Brain microvascular endothelial cell (primary cell): ENCODE measurements at regions not wholly inside any gene's neighbourhood (a gene's known extent, or its start where the extent isn't known, plus 50 kb on each side); places are given as distances from the start of the nearest gene placed in this dataset.
"Not testable (repeated sequence)": the region's sequence is repeated elsewhere in the genome, so short reads cannot be mapped to it uniquely, and the experiment has no call there.

Experiments used
- DNase-seq: peaks from one replicate; pipeline ENCODE4 v3.0.0-alpha.2; 2020
- H3K27ac ChIP-seq: fragments of 250-450 bp; sonication (Bioruptor Pico); 2 replicates; pipeline ENCODE4 v1.5.1; 2020; ENCODE audit warnings: mild to moderate bottlenecking, moderate library complexity
- H3K27me3 ChIP-seq: fragments of 250-450 bp; sonication (Bioruptor Pico); replicated peaks from 2 replicates; pipeline ENCODE4 v1.5.1; 2020; ENCODE audit warnings: mild to moderate bottlenecking
- H3K36me3 ChIP-seq: fragments of 250-450 bp; sonication (Bioruptor Pico); replicated peaks from 2 replicates; pipeline ENCODE4 v1.5.1; 2020; ENCODE audit warnings: mild to moderate bottlenecking
- H3K4me3 ChIP-seq: 2 replicates; pipeline ENCODE4 v1.5.1; 2011; ENCODE audit warnings: low read depth, mild to moderate bottlenecking, control low read depth, low read length, moderate library complexity
- CTCF ChIP-seq: IDR thresholded peaks from 2 replicates; pipeline ENCODE4 v1.5.1; 2011; ENCODE audit warnings: low read depth, mild to moderate bottlenecking, moderate library complexity, low read length, control low read depth, inconsistent platforms; ENCODE audit errors: missing control alignments
- in situ Hi-C: cut with HindIII; loops from 2 replicates; pipeline ENCODE4 v1.10.0; 2017; ENCODE audit warnings: low sequenced_read_pairs, low pct_ligation_motif_present

DNA sequence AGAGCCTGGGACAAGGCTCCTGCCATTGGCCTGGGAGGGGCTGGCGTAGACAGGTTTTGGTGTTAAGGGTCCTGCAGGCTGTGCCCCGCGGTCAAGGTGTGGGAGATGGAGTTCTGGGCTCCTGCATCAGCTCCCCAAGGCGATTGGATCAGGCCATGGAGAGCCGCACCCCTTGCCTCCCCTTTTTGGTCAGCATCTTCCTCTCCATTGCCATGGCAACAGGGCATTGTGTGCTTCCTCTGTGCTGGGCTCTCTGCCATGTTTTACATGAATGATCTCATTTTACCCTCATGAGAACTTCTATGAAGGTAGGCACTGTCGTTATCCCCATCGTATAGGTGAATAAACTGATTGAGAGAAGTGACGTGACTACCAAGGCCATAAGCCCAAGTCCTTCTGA, 344.3 kb upstream of the CLINT1 start:
- DNase-seq = no peak

GRCh38 chr5:158202801-158203200, 343.9 kb upstream of the CLINT1 start:
- H3K36me3 ChIP-seq = no peaks in the 10 kb centered on the region
- TF ChIP-seq CTCF = no peak
- H3K27ac ChIP-seq = no peak overlapping the region
- H3K27me3 ChIP-seq = no peaks in the 10 kb centered on the region
- DNase-seq = no peak
- in situ Hi-C loops = no loop called here
- no peak overlapping the region for H3K4me3 ChIP-seq

More for the DNA sequence above, 344.3 kb upstream of the CLINT1 start:
- Histone ChIP-seq H3K27me3 (no peaks in the 10 kb centered on the region), H3K36me3 (no peaks in the 10 kb centered on the region), H3K4me3 (no peak overlapping the region), H3K27ac (no peak overlapping the region)
- in situ Hi-C loops = no loop called here
- no peak for TF ChIP-seq CTCF

DNA sequence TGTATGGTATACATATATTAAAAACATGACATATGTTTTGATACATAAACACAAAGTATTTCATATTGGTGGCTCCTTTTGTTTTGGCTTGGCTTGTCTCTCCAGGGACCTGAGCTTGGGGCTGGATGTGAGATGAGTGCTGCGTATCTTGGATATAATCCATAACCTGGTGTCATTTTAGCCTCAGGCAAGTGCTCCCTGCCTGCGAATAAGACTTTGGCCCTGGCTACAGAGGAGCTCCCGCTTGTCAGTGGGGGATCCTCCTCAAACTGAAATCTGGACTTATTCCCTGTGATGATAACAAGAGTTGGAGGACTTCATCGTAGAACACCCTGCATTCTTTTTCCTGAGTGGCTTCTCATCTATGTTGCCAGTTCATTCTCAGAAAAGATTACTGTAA, 341.7 kb upstream of the CLINT1 start:
- H3K27me3 ChIP-seq = no peaks in the 10 kb centered on the region
- no peak for TF ChIP-seq CTCF
- in situ Hi-C loops = no loop called here

GRCh38 chr5:158198636-158199035, 339.7 kb upstream of the CLINT1 start:
- in situ Hi-C loops = no loop called here
- no peak for TF ChIP-seq CTCF
- Histone ChIP-seq H3K36me3 (no peaks in the 10 kb centered on the region), H3K4me3 (no peak overlapping the region), H3K27ac (no peak overlapping the region), H3K27me3 (no peaks in the 10 kb centered on the region)
- DNase-seq = no peak

More for the DNA sequence above, 341.7 kb upstream of the CLINT1 start:
- Histone ChIP-seq H3K27ac (no peak overlapping the region), H3K4me3 (no peak overlapping the region), H3K36me3 (no peaks in the 10 kb centered on the region)
- no peak for DNase-seq

DNA sequence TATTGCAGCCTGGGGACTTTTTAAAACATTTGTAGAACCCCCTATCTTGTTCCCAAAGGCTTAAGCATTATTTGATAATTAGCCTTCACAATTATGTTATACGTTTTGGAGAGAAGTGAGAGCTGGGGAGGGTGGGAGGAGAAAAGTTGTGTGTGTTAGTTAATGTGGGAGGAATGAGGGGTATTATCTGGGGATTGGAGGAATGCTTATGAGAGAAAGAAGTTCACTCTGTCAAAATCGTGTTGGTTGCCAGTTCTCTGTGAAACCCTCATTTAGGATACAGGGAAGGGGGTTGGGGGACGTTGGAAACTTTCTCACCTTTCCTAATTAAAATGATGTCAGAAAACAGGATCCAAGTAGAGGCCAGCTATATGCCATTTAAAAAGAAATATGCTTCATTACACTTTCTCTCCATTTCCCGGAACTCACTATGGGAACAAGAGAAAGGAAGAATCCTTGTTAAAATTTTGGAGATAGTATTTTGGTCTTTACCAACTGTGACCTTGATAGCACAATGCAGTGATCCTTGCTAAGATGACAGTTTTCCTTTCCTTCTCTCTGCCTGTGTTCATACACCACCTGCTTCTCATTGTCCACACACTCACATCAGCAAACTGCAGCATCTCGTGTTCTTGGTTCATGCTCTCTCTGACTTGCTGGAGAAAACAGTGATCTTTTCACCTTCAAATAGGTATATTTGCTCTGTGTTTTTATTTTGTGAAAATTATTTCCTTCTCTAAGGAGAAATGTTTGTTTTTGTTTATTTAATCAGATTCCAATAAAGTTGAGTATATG, 336.7 kb upstream of the CLINT1 start:
- Histone ChIP-seq H3K27ac (no peak overlapping the region), H3K4me3 (no peak overlapping the region), H3K27me3 (no peaks in the 10 kb centered on the region), H3K36me3 (no peaks in the 10 kb centered on the region)
- in situ Hi-C loops = no loop called here
- DNase-seq = no peak
- TF ChIP-seq CTCF = no peak

GRCh38 chr5:158194561-158194976, 335.6 kb upstream of the CLINT1 start:
- Histone ChIP-seq H3K27me3 (no peaks in the 10 kb centered on the region), H3K4me3 (no peak overlapping the region), H3K27ac (no peak overlapping the region), H3K36me3 (no peaks in the 10 kb centered on the region)
- in situ Hi-C loops = no loop called here
- DNase-seq = no peak
- no peak for TF ChIP-seq CTCF

DNA sequence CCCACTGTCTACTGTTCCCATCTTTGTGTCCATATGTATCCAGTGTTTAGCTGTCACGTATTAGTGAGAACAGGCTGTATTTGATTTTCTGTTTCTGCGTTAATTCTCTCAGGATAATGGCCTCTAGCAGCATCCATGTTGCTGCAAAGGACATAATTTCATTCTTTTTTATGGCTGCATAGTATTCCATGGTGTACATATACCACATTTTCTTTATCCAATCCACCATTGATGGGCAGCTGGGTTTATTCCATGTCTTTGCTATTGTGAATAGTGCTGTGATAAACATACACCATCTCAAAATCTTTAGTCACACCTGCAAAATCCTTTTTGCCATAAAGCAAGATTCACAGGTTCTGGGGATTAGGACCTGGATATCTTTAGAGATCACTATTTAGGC, 334.4 kb upstream of the CLINT1 start:
- in situ Hi-C loops, H3K36me3 ChIP-seq, H3K27ac ChIP-seq, H3K27me3 ChIP-seq, DNase-seq, H3K4me3 ChIP-seq: not testable (repeated sequence)
